ENCODE measurements at regions not wholly inside any gene's neighbourhood (a gene's known extent, or its start where the extent isn't known, plus 50 kb on each side); places are given as distances from the start of the nearest gene placed in this dataset.
"Not testable (repeated sequence)": the region's sequence is repeated elsewhere in the genome, so short reads cannot be mapped to it uniquely, and the experiment has no call there.

DNA sequence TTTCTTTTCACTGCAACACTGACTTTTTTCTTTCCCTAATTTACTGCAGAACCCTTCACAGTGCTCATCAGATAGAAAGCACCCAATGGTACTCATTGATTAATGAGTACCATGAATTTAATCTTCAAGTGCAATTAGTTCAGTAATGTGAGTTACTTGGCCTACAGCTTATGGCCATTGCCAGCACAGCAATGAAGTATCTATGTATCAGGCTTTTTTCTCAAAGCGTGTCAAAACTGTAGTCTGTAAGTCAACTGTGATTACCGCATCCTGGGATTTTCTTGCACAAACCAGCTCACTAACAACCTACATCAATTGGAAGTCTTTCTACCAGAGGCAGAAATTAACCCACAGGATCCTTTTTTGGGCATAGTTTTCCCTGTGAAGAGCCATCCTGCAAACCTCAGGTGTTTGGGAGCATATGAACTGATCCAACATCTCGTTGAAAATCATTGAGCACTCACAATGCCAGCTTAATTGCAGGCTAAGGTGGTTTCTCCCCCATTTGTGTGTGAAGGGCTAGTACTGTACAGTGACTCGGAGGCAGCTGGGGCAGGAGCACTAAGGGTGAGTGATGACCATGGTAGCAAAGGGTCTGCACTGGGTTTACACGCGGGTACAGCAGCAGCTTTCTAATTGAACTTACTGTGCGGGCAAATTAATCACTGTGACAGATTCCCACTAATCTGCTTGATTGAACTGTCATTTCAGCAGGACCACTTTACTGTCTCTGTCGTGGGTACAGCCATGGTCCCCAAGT, 619.3 kb downstream of the SNAPC1 start:
- DNase-seq (ENCODE audit: low spot score): no peak

DNA sequence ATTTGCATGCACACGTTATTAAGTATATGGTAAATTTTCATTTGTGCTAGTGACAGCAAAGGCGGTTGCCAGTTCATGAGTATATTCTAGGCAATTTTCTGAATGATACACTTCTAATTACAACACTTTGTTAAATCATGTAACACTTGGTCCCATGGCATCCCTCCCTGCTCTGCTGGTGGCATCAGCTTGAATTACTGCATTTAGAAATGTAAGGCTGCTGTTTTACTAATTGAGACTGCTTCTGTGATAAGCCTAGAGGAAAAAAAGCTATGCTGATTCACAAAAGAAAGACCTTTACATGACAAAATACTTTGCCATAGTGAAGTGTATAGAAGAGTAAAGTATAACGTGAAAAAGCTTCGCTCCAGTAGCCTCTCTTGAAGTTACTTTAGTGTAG, 636.1 kb downstream of the KCNH5 start:
- DNase-seq (ENCODE audit: low spot score): no peak

DNA sequence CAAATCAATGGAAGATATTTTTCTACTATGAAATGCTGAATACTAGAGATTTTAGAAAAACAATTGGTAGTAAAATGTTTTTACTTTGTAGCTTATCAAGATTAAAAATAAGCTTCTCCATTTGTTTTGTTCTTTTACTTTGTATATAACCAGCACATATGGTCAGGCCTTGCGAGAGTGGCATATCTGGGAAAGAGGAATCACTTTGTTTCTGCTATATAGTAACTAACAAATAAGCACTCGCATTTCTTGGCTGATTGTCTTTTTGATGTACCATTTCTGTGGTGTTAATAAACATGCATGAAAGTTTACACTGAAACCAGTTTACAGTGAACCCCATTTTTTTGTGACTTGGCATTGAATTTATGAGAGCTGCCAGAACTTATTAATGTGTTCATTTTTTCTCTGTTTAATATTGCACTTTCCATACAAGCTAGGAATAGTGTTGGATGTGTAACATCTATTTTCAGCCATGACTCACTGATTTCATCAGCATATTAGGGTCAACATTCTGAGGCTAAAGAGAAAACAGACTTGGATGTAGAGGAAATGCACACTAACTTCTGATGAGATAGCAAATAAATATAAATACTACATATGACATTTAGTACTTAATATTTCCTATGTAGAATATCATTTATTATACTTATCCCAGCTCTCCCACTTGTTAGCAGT, 635.5 kb downstream of the KCNH5 start:
- DNase-seq (ENCODE audit: low spot score): no peak

DNA sequence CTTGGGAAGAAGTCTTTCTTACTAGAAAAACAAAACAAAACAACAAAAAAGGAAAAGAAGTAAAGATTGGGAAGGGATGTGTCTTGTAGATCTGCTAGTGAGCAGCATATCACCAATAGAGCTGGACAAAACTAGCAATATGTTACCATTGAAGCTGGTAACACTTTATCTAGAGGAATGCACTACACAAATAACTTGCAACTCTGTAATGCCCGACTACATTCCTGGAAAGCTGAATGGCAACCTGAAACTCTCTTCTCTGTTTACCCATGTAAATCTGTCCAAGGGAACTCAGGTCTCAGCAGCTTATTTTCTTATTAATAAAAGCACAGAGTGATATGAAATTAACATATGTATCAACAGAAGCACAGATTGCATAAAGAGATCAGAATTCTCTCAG, 624.4 kb downstream of the KCNH5 start:
- no peak for DNase-seq (ENCODE audit: low spot score)

DNA sequence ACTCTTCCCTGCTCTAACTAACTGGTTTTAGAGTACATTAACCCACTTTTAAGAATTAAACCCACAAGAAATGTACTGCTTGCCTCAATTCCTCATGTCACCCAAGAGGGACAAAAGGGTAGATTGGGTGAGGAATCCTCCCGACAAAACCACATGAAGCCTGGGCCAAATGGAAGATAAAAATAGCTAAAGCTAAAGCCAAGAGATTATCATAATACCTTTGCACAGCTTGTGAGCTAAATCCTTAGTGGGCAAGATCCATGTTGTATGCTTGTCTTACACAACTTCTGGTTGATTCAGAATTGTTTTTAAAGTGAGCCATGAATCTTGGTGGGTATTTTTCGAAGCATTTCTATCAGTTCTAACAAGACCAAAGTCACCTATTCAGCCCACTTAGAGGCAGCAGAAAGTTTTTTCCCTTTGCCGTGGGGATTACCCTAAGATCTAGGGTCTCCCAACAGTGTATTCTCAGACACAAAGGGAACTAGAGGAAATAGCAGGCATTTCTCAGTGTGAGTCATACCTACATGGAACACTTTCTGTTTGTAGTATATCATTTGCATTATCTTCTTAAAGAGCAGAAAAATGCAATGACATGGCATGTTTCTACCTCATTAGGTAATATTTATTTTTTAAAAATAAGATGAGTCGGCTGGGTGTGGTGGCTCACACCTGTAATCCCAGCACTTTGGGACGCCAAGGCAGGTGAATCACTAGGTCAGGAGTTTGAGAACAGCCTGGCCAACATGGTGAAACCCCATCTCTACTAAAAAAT, 616.6 kb downstream of the KCNH5 start:
- no peak for DNase-seq (ENCODE audit: low spot score)

DNA sequence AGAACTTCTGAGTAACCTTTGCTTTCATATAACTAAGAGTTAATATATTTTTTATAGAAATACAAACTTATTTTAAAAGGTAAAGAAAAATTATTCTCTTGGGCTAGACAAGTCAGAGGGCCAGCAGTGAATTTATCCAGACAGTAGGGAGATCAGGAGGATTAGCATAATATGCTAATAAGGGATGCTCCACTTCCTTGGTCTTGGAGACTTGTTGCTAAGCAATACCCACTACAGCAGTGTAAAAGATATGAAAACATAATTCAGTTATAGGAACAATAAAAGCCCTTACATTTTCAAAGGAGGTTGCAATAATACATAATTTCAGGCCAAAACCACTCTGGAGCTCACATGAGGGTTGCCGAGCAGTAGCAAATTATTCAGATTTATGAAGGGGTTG, 615.6 kb downstream of the KCNH5 start:
- DNase-seq (ENCODE audit: low spot score): no peak

DNA sequence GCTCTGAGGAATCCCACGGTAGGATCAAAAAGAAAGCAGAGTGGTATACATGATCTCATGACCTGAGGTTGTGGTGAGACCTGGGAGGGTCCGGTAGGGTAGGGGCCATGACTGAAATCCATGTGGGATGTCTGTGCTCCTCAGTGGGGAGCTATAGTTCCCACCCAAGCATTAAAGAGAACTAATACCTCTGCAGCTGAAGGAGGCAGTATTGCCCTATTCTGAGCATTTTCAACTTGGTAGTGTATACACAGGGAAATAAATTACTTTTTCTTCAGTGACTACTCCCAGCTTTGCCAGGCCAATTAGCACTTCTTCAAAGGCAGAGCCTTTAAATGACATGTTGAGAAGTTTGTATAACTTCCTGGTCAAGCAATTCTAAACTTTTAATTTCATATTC, 613.8 kb downstream of the KCNH5 start:
- DNase-seq (ENCODE audit: low spot score): no peak

DNA sequence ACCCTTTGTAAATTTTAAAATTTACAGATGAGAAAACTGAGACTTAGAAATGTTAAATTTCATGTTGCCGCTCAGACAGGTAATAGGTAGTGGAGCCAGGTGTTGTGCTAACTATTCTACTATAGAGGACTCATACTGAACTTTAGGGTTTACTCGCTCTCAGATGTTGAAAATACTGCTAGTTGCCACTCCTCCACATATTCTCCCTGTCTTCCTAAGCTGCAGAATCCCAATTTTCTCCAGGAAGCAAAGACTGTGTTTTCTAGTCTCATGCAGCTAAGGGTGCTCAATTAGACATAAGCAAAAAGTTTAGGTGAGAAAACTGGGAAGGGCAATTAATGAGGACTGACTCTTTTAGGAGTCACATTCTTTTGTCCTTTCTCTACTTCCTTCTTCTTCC, 612.3 kb downstream of the KCNH5 start:
- no peak for DNase-seq (ENCODE audit: low spot score)

DNA sequence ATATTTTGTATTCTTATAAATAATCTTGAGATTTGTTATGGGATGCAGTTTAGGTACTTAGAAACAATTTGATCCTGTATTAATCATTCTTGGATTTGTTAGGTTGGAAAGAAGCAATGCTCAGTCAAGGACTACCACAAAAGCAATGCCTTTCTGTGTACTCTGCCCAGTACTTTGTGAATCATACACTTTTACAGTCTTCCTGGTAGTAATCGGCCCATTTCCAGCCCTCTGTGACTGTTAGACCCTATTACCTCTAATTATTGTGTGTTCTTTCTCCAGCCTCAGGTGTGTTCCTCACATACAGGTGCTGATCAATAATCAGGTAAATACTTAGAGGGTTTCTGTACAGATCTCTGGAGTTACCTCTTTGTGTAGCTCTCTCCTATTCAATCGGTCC, 609.0 kb downstream of the KCNH5 start:
- DNase-seq (ENCODE audit: low spot score): no peak

DNA sequence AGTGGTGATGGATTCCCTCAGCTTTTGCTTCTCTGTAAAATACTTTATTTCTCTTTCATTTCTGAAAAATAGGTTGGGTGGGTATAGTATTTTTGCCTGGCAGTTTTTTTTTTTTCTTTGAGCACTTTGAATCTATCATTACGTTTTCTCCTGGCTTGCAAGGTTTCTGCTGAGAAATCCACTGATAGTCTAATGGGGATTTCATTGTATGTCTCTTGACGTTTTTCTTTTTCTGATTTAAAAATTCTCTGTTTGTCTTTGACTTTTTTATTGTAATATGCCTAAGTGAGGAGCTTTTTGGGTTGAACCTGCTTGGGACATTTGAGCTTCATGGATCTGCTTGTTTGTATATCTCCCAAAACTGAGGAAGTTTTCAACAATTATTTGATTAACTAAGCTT, 606.0 kb downstream of the KCNH5 start:
- no peak for DNase-seq (ENCODE audit: low spot score)

DNA sequence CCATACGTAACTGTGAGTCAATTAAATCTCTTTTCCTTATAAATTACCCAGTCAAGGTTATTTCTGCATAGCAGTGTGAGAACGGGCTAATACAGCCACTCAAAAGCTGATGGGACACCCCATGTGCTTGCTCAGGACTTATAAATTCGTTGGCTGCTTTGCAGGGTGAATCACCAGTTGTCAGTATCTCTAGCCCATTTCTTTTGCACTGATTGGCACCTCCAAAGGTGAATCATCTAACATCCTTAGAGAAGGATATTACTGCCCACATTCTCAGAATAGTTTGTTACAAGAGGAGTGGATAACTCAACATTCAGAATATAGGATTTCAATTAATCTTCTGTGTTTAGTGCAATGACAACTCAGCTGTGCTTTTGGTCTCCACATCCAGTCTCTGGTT, 601.5 kb downstream of the KCNH5 start:
- DNase-seq (ENCODE audit: low spot score): no peak

DNA sequence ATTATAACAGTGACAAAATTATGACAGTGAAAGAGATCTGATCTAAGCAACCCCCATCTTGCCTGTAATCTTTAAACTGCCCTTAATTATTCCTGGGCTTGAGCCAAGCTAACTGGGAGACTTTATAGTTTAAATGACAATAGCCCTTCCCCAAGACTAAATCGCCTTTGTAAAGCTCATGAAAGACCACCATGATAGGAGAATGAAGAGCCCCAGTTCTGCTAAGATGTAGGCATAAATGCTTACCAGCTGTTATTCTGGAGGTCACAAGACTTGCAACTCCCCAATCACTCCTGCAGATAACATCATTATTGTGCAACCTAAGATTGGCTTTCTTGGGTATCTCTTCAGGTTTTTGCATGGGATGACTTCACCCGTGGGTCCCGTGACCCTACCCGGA, 599.7 kb downstream of the KCNH5 start:
- no peak for DNase-seq (ENCODE audit: low spot score)

DNA sequence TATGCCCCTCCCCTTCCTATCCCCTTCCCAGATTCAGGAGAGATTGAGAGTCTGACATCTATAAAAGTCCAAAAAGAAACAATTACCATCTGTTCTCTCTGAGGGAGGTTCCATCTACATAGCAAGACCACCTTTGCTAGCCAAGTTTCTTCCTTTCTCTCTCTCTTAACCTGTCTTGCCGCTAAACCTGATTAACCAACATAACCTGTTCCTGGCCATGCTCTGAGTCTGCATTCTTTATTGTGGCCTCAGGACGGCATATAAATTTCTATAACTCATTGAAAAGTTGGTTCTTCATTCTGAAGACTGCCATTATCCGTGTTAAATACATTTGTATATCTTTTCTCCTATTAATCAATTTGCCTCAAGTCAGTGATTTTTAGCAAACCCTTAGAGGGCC, 594.0 kb downstream of the KCNH5 start:
- no peak for DNase-seq (ENCODE audit: low spot score)

DNA sequence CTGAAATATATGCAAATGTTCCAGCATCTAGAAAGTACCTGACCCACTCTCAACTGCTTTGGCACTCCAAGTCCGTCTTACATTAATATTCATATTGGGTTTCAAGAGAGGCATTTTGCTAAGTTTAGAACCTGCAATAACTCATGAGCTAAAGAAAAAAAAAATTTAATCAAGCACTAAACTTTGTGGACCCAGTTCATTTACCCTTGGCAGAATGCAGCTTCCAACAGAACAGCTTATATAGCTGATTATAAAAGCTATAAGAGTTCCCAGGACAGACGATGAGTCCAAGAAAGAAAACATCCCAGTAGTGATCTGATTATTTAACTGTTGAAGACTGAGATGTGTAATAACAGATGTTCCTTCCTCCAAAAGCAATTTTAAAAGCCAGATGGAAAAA, 592.0 kb downstream of the KCNH5 start:
- DNase-seq (ENCODE audit: low spot score): no peak

DNA sequence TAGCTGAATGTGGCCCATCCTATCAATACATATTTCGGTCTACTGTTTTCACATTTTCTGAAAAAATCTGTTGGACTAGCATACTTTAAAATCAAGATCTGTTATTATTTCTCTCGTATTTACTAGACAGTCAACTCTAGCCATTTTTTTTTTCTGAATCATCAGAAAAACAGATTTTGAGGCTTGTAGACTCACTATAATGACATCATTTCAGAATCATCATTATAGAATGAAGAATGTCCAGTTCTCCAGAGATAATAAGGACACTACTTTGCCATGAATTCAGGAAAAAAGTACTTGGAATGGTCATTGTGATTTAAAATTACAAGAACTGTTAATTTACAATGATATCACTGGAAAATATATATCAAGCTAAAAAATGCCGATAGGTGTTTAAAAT, 589.8 kb downstream of the KCNH5 start:
- no peak for DNase-seq (ENCODE audit: low spot score)

DNA sequence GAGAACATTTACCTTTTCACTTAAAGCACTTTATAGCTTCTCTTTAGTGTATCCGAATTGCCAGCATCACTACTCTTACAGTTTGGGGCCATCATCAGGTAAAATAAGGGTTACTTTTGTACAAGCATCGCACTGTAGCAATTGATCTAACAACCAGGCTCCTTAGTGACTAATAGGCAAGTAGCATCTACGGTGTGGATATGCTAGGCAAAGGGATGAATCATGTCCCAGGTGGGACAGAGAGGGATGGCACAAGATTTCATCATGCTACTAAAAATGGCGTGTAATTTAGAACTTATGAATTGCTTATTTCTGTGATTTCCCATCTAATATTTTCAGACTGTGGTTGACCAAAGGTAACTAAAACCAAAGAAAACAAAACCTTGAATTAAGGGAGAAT, 582.3 kb downstream of the KCNH5 start:
- no peak for DNase-seq (ENCODE audit: low spot score)

DNA sequence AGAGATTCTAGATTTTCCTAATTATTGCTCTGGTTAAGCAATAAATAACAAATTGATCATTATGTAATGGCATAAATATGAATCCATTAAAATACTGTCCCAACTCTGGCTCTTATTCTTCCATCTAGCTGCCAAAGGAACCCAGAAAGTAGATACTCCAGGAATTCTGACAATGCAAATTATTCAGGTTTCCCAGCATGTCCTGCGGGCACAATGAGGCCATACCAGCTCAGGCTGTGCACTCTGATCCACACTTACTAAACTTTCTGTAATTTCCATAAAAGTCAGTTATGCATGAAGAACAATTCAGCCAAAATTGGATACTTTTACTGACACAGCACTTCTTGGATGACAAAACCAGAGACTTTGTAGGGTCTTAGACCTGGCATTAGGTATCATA, 576.3 kb downstream of the KCNH5 start:
- DNase-seq (ENCODE audit: low spot score): no peak

DNA sequence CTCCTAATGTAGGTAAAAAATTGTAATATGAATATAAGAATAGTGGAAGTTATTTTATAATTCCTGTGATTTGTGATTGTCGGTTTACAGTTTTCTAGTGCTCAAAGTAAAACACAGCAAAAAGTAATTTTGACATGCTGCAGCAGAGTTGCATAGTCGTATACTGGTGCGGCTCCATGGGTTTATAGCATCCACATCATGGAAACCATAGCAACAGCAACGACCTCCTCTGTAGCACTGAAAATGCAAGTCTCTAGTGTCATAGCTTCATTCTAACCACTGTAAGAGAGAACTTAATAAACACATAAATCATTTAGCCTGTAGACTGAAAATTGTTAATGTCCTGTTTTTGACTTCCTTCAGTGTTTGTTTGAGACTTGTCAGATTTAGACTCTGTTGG, 574.3 kb downstream of the KCNH5 start:
- no peak for DNase-seq (ENCODE audit: low spot score)

DNA sequence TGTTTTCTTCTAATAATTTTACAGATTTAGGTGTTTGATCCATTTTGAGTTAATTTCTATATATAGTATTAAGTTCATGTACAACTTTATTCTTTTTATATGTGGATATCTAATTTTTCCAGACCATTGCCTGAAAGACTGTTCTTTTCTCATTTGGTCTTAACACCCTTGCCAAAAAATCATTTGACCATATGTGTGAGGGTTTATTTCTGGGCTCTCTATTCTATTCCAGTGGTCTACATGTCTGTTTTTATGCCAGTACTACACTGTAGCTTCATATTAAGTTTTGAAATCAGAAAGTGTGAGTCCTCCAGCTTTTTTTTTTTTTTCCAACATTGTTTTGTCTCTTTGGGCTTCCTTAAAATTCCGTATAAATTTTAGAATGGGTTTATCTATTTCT, 554.1 kb downstream of the KCNH5 start:
- no peak for DNase-seq (ENCODE audit: low spot score)

DNA sequence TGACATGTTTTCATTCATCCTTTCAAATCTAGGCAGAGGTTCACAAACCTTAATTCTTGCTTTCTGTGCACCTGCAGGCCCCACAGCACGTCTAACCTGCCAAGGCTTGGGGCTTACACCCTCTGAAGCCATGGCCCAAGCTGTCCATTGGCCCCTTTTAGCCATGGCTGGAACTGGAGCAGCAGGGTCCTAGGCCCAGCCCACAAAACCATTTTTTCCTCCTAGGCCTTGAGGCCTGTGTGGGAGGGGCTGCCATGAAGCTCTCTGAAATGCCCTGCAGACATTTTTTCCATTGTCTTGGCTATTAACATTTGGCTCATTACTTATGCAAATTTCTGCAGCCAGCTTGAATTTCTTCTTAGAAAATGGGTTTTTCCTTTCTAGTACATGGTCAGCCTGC, 547.5 kb downstream of the KCNH5 start:
- no peak for DNase-seq (ENCODE audit: low spot score)

DNA sequence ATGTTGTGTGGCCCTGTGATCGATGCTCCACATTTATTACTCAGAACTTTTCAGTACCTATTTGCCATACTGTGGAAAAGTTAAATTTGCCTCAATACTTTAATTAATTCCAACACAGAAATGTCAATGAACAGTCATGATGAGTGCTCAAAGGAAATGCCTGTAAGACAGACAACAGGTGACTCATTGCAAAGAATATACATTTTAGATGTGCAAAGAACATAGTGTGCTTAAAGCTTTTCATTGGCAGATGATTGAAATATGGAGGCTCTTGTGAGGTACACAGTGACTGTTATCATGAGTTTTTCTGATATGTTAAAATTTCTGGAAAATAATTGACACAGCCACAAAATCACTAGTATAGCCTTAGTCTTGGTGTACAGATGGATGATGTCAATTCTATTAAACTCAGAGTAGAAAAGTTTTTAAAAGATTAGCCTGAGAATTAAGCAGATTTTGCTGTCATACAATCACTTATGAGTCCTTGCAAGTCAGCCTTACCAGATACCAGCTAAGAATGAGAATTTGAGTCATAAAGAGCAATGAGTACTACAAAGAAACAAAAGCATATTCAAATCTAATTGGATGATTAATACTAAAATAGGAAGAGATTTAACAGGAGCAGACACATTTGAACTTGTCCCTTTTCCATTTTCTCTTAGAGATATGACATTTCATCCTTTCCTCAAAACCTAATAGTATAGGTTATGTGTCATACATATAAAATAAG, 544.1 kb downstream of the KCNH5 start:
- no peak for DNase-seq (ENCODE audit: low spot score)

DNA sequence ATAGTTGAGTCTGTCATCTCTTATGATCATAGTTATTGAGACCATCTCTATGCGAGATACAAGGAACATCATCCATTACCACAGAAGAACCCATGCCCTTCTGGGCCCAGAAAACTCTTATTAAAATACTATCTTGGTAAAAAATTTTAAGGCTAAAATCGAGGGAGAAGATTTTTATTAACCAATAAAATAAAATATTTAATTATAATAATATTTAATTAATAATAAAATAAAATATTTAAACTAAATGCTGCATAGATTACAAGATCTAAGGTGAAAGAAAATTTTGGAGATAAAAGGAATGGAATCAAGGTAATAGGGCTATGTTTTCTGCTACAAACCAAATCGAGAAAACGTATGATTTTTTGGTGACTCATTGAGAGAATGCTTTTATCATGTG, 540.2 kb downstream of the KCNH5 start:
- no peak for DNase-seq (ENCODE audit: low spot score)

DNA sequence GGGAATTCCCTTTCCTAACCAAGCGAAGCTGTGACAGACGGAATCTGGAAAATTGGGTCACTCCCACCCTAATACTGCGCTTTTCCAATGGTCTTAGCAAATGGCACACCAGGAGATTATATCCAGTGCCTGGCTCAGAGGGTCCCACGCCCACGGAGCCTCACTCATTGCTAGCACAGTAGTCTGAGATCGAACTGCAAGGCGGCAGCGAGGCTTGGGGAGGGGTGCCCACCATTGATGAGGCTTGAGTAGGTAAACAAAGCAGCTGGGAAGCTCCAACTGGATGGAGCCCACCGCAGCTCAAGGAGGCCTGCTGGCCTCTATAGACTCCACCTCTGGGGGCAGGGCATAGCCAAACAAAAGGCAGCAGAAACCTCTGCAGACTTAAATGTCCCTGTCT, 523.9 kb downstream of the KCNH5 start:
- DNase-seq (ENCODE audit: low spot score): not testable (repeated sequence)

All from hepatic stellate cell (primary cell).